ENCODE measurements at regions not wholly inside any gene's neighbourhood (a gene's known extent, or its start where the extent isn't known, plus 50 kb on each side); places are given as distances from the start of the nearest gene placed in this dataset.
"Not testable (repeated sequence)": the region's sequence is repeated elsewhere in the genome, so short reads cannot be mapped to it uniquely, and the experiment has no call there.

- no peak for DNase-seq (ENCODE audit: low spot score)
These were observed 54.4 kb upstream of the BMP4 start for GRCh38 chr14:54010981-54011380.

GRCh38 chr14:54023027-54023426, 66.4 kb upstream of the BMP4 start:
- no peak for DNase-seq (ENCODE audit: low spot score)

GRCh38 chr14:54025661-54026060, 69.0 kb upstream of the BMP4 start:
- DNase-seq (ENCODE audit: low spot score), result peak; percentile 14

- DNase-seq (ENCODE audit: low spot score), result no peak
These were observed 70.0 kb upstream of the BMP4 start for GRCh38 chr14:54026671-54027070.

- DNase-seq (ENCODE audit: low spot score), result not testable (repeated sequence)
These were observed 74.4 kb upstream of the BMP4 start for GRCh38 chr14:54030996-54031395.

GRCh38 chr14:54033285-54033684, 76.7 kb upstream of the BMP4 start:
- DNase-seq (ENCODE audit: low spot score), result not testable (repeated sequence)

- no peak for DNase-seq (ENCODE audit: low spot score)
These were observed 82.1 kb upstream of the BMP4 start for GRCh38 chr14:54038724-54039123.

GRCh38 chr14:54039311-54039710, 82.7 kb upstream of the BMP4 start:
- no peak for DNase-seq (ENCODE audit: low spot score)

GRCh38 chr14:54040846-54041245, 84.2 kb upstream of the BMP4 start:
- no peak for DNase-seq (ENCODE audit: low spot score)

GRCh38 chr14:54046250-54046649, 89.6 kb upstream of the BMP4 start:
- DNase-seq (ENCODE audit: low spot score), result no peak

- DNase-seq (ENCODE audit: low spot score), result no peak
These were observed 91.2 kb upstream of the BMP4 start for GRCh38 chr14:54047645-54048308.

GRCh38 chr14:54048311-54048710, 91.7 kb upstream of the BMP4 start:
- no peak for DNase-seq (ENCODE audit: low spot score)

- no peak for DNase-seq (ENCODE audit: low spot score)
These were observed 92.1 kb upstream of the BMP4 start for GRCh38 chr14:54048736-54049135.

- DNase-seq (ENCODE audit: low spot score), result no peak
These were observed 94.1 kb upstream of the BMP4 start for GRCh38 chr14:54050759-54051158.

- no peak for DNase-seq (ENCODE audit: low spot score)
These were observed 96.2 kb upstream of the BMP4 start for GRCh38 chr14:54052696-54053385.

- DNase-seq (ENCODE audit: low spot score), result no peak
These were observed 96.7 kb upstream of the BMP4 start for GRCh38 chr14:54053386-54053745.

- DNase-seq (ENCODE audit: low spot score), result no peak
These were observed 101.9 kb upstream of the BMP4 start for GRCh38 chr14:54058505-54058904.

- no peak for DNase-seq (ENCODE audit: low spot score)
These were observed 127.1 kb upstream of the BMP4 start for GRCh38 chr14:54083549-54084239.

GRCh38 chr14:54085232-54085761, 128.7 kb upstream of the BMP4 start:
- DNase-seq (ENCODE audit: low spot score), result peak; percentile 12

GRCh38 chr14:54085841-54086240, 129.2 kb upstream of the BMP4 start:
- DNase-seq (ENCODE audit: low spot score), result no peak

GRCh38 chr14:54086767-54087166, 130.1 kb upstream of the BMP4 start:
- no peak for DNase-seq (ENCODE audit: low spot score)

GRCh38 chr14:54087376-54087775, 130.8 kb upstream of the BMP4 start:
- DNase-seq (ENCODE audit: low spot score), result no peak

GRCh38 chr14:54088271-54088670, 131.6 kb upstream of the BMP4 start:
- DNase-seq (ENCODE audit: low spot score), result no peak

Measured in GM03348 (cell line).